ENCODE measurements at regions not wholly inside any gene's neighbourhood (a gene's known extent, or its start where the extent isn't known, plus 50 kb on each side); places are given as distances from the start of the nearest gene placed in this dataset.

- TF ChIP-seq POLR2AphosphoS5 (IDR thresholded peaks at IDR 0.05; ENCODE audit: low read depth, low read length) (no peak), TAF1 (IDR thresholded peaks at IDR 0.05; ENCODE audit: borderline replicate concordance, insufficient read depth, low read length) (no peak), REST (IDR thresholded peaks at IDR 0.05; ENCODE audit: insufficient read depth in 1 of 2, low read depth in 2 of 2, low read length in 2 of 2) (no peak)
Measured at GRCh38 chr5:56580864-56581263, 234.5 kb upstream of the MAP3K1 start.

All from PFSK-1 (cell line).